NCI-H774 (cell line): ENCODE measurements at regions not wholly inside any gene's neighbourhood (a gene's known extent, or its start where the extent isn't known, plus 50 kb on each side); places are given as distances from the start of the nearest gene placed in this dataset.

Experiments used
- DNase-seq: peaks from one replicate; lab custom pipeline; 2025; lab: John Stamatoyannopoulos, UW

DNA sequence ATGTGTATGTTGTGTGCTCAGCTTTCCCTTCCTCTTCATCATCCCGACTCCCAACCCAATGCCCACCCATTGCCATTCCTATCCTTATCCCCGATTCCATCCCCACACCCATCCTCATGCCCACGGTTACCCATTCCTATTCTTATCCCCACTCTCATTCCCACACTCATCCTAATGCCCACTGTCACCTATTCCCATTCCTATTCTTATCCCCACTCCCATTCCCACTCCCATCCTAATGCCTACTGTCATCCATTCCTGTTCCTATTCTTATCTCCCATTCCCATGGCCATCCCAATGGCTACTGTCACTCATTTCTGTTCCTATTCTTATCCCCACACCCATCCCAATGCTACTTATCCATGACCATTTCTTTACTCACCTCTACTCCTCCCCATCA, 254.1 kb downstream of the DHX35 start:
- no peak for DNase-seq

DNA sequence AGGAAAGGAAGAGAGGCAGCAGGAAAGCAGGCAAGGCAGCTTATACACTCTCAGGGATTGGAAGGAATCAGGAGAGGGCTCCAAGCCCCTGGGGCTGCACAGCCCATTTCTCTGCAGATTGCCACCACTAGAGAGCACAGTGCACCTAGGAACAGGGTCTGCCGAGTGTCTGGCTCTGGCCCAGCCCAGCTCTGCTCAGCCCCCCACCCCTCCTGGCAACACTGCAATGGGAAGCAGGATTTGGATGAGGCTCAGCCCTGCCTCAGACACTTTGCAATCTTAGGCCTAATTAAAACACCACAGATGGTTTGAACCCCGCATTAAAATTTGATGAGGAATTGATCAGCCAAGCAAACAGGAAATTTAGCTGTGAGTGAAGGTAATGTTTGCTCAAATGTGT, 252.7 kb downstream of the DHX35 start:
- DNase-seq = no peak

DNA sequence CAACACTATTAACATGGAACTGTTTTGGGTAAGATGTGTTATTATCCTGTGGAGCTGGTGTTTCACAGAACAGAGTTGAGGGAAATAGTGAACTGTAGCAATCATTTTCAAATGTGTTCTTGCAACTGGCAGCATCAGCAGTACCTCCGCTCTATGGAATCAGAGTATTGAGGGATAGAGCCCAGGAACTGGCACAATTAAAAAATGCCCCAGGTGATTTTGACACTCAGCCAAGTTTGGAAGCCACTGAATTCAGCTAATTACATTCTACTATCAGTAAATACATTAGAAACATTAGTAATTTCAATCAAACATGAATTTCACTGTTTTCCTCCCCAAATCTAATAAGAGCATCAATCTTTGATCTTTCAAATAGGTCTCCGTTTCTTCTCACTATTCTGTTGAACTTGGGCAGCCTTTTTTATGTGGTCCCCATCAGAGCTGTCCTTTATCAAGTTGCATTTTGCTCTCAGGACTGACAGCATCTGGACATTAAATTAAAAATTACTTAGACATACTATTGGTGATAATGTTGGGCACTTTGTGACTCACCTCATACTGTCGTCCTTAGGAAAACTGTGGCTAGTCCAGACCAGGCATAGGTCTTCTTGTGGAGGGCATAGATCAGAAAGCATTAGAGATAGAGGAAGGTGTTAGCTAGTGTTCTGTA, 251.5 kb downstream of the DHX35 start:
- no peak for DNase-seq

DNA sequence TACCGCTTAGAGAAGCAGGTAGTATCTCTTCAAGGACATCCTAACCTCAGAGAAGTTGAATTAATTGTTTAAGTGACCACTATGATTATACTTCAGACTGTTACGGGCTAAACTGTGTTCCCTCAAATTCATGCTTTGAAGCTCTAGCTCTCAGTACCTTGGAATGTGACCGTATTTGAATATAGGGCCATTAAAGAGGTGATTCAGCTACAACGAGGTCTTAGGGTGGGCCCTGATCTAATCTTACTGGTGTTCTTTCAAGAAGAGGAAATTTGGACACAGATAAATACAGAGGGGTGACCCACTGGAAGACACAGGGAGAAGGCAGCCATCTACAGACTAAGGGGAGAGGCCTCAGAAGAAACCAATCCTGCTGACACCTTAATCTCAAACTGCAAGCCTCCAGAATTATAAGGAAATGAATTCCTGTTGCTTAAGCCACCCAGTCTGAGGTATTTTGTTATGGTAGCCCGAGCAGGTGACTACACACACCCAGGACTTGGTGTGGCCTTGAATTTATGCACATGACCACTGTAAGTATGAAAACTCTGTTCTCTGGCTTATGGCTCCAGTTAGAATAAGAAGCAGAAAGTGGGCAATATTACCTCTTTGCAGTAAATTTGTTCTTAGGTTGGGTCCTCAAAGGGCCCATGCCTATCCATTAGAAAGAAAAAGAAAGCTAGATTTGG, 249.1 kb downstream of the DHX35 start:
- no peak for DNase-seq

DNA sequence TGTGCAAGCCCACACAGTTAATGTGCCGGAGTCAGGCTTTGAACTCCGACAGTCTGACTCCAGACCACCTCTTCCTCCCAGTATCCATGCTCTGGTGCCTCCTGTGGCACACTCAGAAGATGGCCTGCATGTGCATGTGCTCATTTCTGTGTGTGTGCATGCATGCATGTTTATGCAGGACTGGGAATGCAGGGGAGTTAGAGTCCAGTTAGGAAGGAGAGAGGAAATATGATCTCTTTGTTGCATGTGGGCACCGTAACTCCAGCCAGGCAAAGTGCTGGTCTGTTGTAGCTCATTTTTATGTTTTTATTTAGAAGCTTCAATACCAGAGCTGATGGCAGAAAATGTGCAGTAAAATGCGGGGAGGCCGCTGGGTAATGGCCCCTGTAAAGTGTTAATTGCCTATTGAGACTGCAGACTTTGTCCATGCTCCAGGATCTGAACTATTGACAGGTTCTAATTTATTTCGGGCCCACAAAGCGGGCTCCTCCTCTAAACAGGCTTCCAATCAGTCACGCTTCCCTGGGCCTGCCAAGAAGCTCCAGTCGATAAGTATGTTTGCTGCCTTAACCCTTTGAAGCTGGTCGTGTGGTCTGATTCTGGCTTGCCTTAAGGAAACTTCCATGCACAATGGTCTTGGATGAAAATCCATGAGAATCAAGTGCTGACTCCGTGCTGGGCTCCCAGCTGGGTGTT, 248.3 kb downstream of the DHX35 start:
- DNase-seq = no peak

DNA sequence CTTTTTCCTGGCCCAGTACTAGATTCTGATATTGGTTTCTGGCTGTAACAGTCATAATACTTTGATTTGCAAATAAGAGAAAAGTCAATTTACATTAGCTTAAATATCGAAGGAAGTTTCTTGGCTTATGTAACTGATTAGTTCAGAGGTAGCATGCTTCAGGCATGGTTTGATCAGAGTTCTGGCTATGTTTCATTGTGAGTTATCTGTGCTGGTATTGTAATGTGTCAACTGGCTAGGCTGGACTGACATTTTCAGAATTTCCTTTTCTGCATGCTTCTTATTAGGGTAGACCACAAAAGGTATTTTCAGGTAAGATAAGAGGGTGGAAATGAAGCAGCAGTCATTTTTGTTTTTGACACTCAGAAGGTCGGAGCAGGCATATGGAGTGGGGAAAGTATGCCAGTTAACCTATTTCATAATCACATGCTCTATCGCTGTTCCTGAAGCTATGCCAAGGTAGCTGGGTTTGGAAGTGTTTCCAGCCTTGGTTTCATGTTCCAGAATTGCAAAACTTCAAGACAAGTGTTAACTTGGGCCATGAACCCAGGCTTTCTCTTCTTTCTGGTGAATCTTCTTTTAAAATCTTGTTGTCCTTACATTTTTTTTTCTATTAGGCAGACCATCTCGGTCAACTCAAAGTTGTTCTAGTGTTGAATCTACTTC, 244.9 kb downstream of the DHX35 start:
- DNase-seq = no peak

DNA sequence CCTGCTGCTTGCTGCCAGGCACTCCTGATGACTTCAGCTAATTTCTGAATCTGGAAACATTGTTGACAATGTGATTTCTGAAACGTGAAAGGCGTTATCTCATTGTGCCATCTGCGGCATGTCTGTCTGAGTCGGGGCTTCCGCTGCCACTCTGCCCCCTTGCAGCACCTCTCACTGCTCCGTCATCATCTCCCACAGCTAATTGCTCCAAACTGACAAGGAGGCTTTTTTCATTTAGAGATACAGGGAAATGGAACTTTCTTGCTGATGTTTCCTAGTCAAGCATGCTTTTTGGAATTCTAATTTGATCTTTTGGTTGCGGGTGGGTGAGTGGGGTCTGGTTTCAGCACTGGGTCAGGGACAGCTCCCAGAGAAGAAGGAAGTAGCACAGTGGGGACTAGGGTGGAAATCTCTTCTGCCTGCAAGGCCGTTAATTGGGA, 233.5 kb downstream of the DHX35 start:
- DNase-seq = no peak

DNA sequence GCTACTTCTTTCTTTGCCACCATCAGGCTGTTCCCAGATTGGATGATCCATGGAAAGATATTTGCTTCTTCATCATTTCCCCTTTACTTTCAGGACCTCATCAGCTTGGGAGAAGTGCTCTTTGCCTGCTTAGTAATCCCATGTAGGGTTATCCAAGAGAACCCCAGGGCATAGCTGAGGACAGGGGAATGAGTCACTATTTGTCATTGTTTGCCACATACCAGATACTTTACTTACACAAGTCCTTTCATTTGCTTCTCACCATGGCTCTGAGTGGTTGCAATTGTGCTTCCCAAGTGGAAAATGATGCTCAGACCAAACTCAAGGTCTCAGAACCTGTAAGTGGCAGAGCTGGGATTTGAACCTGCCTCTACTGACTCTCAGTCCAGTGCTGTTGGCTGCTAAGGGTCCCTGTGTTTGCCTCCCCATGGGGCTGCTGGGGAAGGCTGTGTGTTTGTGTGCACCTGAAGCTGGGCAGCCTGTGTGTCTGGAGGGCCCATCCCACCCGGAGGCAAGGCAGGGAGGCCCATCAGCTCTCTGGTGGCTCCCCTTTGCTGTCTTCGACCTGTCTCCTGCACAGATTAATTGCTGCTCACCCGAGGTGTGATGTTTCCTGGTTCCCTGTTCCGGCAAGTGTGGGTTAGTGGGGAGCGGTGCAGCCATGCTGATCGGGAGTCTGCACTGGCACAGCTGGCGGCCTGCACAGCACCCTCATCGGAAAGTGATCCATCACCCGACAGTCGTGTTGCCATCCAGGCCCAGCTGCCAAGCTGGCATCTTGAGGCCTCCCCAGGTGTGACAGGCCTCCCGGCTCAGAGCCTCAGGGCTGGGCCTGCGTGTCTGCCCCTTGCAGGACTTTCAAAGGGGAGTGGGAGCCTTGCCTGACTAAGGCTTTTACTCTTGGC, 228.8 kb downstream of the DHX35 start:
- no peak for DNase-seq

DNA sequence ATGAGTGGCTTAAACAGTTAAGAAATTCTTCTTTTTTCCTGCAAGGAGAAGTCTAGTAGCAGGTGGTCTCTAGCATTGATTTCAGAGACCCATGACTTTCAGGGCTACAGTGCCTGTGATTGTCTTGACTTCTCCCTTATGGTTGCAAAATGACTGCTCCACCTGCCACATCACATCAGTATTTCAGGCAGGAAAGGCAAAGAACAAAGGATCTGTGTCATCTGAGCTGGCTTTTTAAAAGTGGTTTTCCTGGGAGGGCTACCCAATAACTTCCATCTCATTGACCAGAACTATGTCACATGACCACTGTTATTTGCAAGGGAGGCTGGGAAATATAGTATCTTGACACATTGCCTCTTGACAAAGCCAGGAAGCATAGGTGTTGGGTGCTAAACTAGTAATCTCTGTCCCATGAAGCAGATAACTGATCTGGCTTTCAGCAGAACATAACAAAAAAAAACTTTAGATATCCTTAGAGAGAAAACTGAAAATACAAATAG, 226.2 kb downstream of the DHX35 start:
- DNase-seq = no peak

DNA sequence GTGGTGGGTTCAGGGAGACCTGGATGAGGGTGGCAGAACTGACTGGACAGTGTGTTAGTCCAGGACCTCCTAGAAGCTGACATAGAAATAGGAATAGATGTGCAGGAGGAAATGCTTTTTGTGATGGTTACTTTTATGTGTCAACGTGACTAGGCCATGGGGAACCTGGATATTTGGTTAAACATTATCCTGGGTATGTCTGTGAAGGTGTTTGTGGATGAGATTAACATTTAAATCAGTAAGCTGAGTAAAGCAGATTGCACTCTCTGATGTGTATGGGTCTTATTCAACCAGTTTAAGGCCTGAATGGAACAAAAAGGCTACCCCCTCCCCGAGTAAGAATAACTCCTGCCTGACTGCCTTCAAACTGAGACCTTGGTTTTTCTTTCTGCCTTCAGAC, 219.3 kb downstream of the DHX35 start:
- no peak for DNase-seq

DNA sequence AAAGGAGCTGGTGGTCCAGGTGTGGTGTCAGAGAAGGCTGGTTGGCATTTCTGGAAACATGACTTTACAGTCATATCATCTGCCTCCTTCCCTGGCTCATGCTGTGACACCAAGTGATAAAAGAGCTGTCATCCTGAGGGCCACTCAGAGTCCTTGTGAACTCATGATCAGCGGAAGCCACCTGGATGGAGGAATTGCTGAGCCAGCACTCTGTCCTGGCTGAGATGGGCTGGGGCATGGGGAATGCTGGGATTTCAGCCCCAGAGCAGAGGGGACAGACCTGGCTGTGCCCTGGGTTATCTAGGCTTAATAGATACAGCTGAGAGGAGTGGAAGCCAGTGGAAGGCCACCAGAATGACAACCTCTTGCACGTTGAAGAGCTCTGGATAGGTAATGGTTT, 214.3 kb downstream of the DHX35 start:
- no peak for DNase-seq

DNA sequence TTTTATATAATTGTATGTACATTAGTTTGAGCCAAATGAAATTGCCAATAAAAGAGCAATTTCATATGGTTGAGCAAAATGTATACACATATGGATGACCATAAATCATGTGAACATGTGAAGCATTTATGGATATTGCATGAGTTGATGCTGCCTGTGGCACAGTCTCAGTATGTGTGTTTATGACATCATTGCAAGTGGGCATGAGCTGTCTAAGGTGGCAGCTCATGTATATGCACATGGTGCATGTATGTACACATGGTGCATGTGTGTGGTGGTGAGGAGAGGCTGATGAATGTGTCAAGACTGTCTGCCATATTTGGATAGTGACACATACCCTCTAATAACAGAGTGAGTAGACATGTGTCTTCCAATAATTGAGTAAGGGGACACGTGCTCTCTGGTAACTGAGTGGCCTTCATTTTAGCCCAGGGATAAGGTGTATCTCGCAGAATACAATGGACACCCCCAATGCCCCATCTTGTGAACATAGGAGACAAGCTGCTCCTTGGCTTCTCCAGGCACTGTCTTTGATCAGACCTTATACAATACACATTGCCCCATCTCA, 208.8 kb downstream of the DHX35 start:
- no peak for DNase-seq

DNA sequence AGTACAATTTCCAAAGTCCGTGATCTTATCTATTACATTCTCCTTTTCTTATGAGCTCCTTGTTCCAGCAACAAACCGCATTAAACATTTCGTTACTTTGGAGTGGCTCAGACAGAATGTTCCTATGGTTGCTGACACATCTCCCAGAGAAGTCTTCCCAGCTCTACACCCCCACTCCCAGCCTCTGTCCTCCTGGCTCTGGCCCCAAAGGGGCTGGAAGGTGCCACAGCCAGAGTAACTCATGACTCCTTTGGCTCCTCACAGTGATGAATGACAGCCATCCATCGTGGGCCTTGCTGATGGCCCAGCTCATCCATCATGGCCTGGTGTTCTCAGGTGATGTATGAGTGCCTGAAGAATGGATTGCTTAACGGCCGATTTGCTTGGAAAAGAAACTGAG, 203.0 kb downstream of the DHX35 start:
- DNase-seq = no peak

DNA sequence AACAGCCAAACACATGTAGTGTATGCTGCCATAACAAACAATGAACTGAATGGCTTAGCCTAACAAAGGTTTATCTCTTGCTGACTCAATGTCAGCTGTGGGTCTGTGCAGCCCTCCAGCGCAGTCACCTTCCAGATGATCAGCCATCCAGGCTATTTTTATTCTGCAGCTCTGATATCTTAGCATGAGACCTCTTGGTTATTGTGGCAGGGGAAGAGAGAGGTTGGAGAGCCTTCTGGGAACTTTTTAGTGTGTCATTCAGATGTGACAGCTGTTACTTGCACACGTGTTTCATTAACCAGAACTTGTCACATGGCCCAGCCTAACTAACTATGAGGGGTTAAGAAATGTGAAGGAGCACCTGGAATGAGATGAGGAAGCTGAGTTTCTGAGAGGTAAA, 202.5 kb downstream of the DHX35 start:
- no peak for DNase-seq

DNA sequence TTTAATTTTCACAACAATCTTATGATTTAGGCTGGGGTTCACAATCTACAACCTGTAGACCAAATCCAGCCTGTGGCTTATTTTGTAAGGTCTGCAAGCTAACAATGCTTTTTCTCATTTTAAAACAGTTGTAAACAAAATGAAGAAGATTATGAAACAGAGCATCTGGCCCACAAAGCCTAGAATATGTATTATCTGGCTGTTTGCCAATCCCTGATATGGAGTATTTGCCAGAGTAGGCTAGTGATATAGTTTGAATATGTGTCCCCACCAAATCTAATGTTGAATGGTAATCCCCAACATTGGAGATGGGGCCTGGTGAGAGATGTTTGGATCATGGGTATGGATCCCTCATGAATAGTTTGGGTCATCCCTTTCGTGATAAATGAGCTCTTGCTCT, 201.8 kb downstream of the DHX35 start:
- no peak for DNase-seq

DNA sequence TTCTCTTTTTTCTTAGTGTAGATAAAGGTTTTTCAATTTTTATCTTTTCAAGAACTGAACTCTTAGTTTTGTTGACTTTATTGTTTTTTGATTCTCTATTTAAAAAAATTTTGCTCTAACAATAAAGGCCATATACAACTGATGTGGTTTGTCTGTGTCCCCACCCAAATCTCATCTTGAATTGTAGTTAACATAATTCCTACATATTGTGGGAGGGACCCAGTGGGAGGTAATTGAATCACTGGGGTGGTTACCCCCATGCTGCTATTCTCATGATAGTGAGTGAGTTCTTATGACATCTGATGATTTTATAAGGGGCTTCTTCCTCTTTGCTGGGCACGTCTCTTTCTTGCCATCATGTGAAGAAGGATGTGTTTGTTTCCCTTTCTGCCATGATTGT, 199.8 kb downstream of the DHX35 start:
- DNase-seq = no peak

DNA sequence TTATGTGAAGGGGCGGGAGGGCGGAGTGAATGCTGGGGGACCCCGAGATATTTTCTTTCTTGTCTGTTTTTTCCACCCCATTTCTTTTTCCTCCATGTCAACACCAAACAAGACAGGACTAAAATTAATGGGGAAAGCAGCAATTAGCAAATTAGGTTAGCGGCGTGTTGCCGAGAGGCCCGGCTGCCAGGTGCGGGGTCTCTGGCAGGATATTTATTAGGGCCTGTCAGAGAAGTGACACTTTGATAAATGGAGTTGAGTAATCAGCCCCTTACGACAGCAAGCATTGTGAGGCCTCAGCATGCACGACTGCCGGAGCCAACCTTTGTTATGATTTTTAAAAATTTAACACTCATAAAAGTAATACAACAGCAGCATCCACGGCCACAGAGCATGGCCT, 193.8 kb downstream of the DHX35 start:
- DNase-seq = no peak

DNA sequence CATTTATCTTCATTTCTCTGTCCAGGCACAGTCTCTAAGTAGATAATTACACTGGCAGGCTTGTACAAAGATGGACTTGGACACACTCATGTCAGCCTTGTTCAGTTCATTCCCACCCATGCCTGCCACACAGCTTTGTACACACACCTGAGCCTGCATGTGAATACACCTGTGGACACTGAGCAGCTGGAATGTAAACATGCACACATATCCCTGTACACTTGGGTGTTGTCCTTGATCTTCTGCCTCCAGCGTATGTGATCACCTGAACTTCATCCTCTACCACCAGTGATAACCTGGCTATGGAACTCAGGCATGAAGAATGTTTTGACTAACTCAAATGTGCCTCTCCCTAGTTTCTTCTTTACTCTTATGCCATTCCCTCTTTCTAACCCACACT, 190.6 kb downstream of the DHX35 start:
- no peak for DNase-seq

DNA sequence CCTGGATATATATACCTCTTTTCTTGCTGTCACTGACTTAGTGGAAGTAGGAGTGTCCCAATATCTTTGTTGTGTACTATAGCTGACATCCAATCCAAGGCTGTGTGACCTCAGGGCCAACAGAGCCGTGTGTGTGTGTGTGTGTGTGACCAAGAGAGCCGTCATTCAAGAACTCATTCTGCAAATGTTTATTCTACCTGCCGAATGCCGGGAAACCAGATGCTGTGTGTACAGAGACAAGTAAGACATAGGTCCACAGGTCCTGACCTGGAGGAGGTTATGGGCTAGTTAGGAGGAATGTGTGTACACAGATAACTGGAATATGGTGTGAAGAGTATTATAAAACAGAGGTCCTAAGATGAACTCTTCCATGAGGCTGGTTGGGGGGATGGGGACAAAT, 190.0 kb downstream of the DHX35 start:
- DNase-seq = peak; percentile 58

DNA sequence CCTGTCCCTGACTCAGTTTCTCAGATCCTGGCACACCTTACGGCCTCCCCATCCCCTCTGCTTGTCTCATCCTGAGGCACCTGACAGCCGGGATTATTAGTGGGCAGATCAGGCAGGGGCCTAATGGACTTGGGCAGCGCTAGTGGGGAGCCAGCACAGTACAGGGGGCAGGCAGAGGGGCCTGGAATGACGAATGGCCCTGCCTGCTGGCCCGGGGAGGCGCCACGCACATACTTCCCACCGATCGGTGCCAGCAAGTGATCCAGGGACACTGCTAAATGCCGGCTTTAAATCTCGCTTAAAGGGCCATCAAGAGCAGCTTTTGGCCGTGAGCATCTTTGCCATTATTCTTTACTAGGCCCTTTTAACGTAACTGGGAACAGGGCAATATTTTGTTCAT, 188.4 kb downstream of the DHX35 start:
- no peak for DNase-seq

DNA sequence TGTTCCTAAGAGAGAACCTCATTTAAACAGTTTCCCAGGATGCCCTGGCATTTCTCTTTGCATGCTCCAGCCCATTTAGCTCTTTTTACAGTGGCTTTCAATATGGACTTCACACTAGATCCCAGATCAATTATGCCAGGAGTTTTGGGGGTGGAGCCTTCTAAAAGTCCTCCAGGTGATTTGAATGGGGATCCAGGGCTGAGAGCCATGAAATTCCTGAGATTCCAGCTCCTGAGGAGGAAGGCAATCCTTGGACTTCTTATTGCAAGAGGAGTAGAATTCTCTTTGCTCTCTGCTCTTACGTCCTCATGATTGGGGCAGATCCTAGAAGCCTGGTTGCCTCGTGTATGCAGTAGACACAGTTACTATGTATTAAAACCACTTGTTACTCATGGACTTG, 184.2 kb downstream of the DHX35 start:
- DNase-seq = no peak
